Osteocyte (in vitro differentiated cells): ENCODE measurements at regions not wholly inside any gene's neighbourhood (a gene's known extent, or its start where the extent isn't known, plus 50 kb on each side); places are given as distances from the start of the nearest gene placed in this dataset.

Experiments
- DNase-seq: peaks from one replicate; pipeline ENCODE4 v3.0.0; 2021; ENCODE audit warnings: mixed read lengths; ENCODE audit not compliant: unreplicated experiment; ENCODE audit errors: extremely low spot score
- H3K27ac Mint-ChIP-seq: one replicate; pipeline ENCODE4 v1.8.0; 2021; ENCODE audit warnings: mild to moderate bottlenecking, mixed read lengths; ENCODE audit not compliant: unreplicated experiment
- H3K27me3 Mint-ChIP-seq: one replicate; pipeline ENCODE4 v1.8.0; 2021; ENCODE audit warnings: mixed read lengths; ENCODE audit not compliant: unreplicated experiment
- H3K36me3 Mint-ChIP-seq: one replicate; pipeline ENCODE4 v1.8.0; 2021; ENCODE audit warnings: mixed read lengths; ENCODE audit not compliant: unreplicated experiment
- H3K4me1 Mint-ChIP-seq: one replicate; pipeline ENCODE4 v1.8.0; 2021; ENCODE audit warnings: mixed read lengths; ENCODE audit not compliant: unreplicated experiment
- H3K4me3 Mint-ChIP-seq: one replicate; pipeline ENCODE4 v1.8.0; 2021; ENCODE audit warnings: mild to moderate bottlenecking, moderate library complexity, mixed read lengths; ENCODE audit not compliant: unreplicated experiment
- H3K9me3 Mint-ChIP-seq: one replicate; pipeline ENCODE4 v1.8.0; 2021; ENCODE audit warnings: mixed read lengths; ENCODE audit not compliant: unreplicated experiment
- TF ChIP-seq, protein P1 (sequence below): fragments of 200-600 bp; sonication (generic); IDR thresholded peaks from 2 replicates; pipeline ENCODE4 v1.5.0; 2021; ENCODE audit warnings: antibody characterized with exemption, mild to moderate bottlenecking, moderate library complexity

GRCh38 chr6:71403422-71404134 is 115.0 kb downstream of the OGFRL1 start:
- peaks cover 74% of the 10 kb centered on the region for H3K4me1 Mint-ChIP-seq
- H3K27ac Mint-ChIP-seq: peak overlapping the region; percentile 79
- H3K4me3 Mint-ChIP-seq: peak overlapping the region; percentile 50
- TF ChIP-seq, protein P1, sequence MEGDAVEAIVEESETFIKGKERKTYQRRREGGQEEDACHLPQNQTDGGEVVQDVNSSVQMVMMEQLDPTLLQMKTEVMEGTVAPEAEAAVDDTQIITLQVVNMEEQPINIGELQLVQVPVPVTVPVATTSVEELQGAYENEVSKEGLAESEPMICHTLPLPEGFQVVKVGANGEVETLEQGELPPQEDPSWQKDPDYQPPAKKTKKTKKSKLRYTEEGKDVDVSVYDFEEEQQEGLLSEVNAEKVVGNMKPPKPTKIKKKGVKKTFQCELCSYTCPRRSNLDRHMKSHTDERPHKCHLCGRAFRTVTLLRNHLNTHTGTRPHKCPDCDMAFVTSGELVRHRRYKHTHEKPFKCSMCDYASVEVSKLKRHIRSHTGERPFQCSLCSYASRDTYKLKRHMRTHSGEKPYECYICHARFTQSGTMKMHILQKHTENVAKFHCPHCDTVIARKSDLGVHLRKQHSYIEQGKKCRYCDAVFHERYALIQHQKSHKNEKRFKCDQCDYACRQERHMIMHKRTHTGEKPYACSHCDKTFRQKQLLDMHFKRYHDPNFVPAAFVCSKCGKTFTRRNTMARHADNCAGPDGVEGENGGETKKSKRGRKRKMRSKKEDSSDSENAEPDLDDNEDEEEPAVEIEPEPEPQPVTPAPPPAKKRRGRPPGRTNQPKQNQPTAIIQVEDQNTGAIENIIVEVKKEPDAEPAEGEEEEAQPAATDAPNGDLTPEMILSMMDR: no peak
- DNase-seq: no peak
- no peaks in the 10 kb centered on the region for H3K9me3 Mint-ChIP-seq
- peaks cover 11% of the 10 kb centered on the region for H3K36me3 Mint-ChIP-seq
- H3K27me3 Mint-ChIP-seq: no peaks in the 10 kb centered on the region

DNA sequence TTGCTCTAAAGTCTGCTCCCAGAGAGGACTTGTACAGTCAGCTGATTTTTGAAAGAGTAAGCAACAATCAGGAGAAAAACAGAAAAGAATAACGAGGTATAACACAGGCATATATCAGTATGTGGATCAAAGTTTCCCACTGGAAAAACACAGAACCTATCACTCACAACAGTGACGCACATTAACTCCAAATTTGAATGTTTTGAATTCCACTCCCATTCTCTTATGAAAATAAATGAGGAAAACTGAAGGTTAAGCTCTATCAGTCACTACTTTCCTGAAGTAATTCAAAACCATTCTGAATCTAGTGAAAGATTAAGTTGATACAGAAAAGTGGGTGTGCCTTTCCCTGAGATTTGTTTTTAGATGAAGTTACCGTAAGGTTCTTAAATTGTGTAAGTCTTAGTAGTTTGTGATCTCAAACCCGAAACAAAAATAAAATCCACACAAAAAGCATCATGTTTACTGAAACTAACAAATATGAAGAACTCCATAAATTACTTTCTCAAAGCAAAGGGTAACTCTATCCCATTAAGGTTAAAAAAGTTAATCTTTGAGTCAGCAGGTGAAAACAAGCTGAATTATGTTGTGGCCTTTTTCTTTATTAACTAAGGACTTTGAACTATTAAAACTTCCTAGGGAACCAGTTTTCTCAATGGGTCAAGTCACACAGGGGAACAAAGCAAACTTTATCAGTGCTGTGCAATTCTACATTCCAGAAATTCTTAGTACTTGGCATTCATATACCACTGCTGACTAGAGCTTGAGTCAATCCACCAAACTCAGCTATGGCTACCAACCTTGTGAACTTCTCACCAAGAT is 115.7 kb downstream of the OGFRL1 start:
- peak overlapping the region; percentile 50 for H3K4me3 Mint-ChIP-seq
- H3K4me1 Mint-ChIP-seq: peaks cover 77% of the 10 kb centered on the region
- H3K36me3 Mint-ChIP-seq: peaks cover 16% of the 10 kb centered on the region
- H3K27ac Mint-ChIP-seq: peak overlapping the region; percentile 79
- TF ChIP-seq, protein P1: no peak
- H3K9me3 Mint-ChIP-seq: no peaks in the 10 kb centered on the region
- no peak for DNase-seq
- no peaks in the 10 kb centered on the region for H3K27me3 Mint-ChIP-seq

- Mint-ChIP-seq H3K9me3 (no peaks in the 10 kb centered on the region), H3K27ac (peak overlapping the region; percentile 79), H3K27me3 (no peaks in the 10 kb centered on the region), H3K36me3 (peaks cover 18% of the 10 kb centered on the region), H3K4me3 (no peak overlapping the region), H3K4me1 (peaks cover 73% of the 10 kb centered on the region)
- no peak for DNase-seq
- TF ChIP-seq, protein P1: no peak
Measured at GRCh38 chr6:71404967-71405278, 116.3 kb downstream of the OGFRL1 start.

DNA sequence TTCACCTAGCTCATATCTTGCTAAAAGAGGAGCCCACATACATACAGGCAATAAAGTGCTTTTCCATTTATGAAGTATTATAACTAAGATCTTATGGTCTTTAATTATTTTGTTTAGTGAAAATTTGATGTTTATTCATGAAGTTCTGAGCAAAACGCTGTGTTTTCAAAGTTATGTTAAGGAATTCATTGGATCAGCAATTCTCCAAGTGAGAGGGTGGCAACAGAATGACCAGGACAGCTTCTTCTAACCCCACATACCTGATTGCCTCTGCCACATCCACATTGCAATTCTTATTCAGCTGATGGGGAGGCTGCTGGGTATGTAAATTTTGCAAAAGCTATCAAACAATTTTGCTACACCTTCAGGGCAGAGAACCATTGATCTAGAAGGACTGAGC is 116.8 kb downstream of the OGFRL1 start:
- peak overlapping the region; percentile 79 for H3K27ac Mint-ChIP-seq

More for the DNA sequence above, 116.8 kb downstream of the OGFRL1 start:
- peaks cover 21% of the 10 kb centered on the region for H3K36me3 Mint-ChIP-seq
- H3K27me3 Mint-ChIP-seq: no peaks in the 10 kb centered on the region
- no peak for DNase-seq
- H3K4me1 Mint-ChIP-seq: peaks cover 73% of the 10 kb centered on the region
- no peaks in the 10 kb centered on the region for H3K9me3 Mint-ChIP-seq
- TF ChIP-seq, protein P1: no peak
- no peak overlapping the region for H3K4me3 Mint-ChIP-seq
